Transverse colon (tissue), 4 donors: ENCODE measurements at regions not wholly inside any gene's neighbourhood (a gene's known extent, or its start where the extent isn't known, plus 50 kb on each side); places are given as distances from the start of the nearest gene placed in this dataset.

Experiments
- DNase-seq: peaks from one replicate; pipeline ENCODE4 v3.0.0-alpha.2; 2019
- H3K27ac ChIP-seq, 4 donors: fragments of 200-600 bp; sonication (generic); 2 replicates each; pipeline ENCODE4 v1.5.1; 2016 to 2018; ENCODE audit warnings: inconsistent platforms in 4 of 4
- H3K27me3 ChIP-seq: fragments of 200-600 bp; sonication (generic); 2 replicates; pipeline ENCODE4 v1.5.1; 2017; ENCODE audit warnings: inconsistent platforms
- H3K36me3 ChIP-seq, 4 donors: fragments of 200-600 bp; sonication (generic); 2 replicates each; pipeline ENCODE4 v1.5.1; 2017 to 2019; ENCODE audit warnings: inconsistent platforms in 4 of 4
- H3K4me1 ChIP-seq, 4 donors: fragments of 200-600 bp; sonication (generic); 2 replicates each; pipeline ENCODE4 v1.5.1; 2017 to 2020; ENCODE audit warnings: inconsistent platforms in 4 of 4
- H3K4me3 ChIP-seq, 4 donors: fragments of 200-600 bp; sonication (generic); 1 replicate in 1 of 4; 2 replicates in 3 of 4; pipeline versions ENCODE4 v1.5.1 to v1.6.1; 2017 to 2019; ENCODE audit warnings: inconsistent platforms in 4 of 4
- H3K9me3 ChIP-seq, 2 donors: fragments of 200-600 bp; sonication (generic); 2 replicates each; pipeline ENCODE4 v1.5.1; 2017 to 2019; ENCODE audit warnings: inconsistent platforms in 2 of 2
- EP300 ChIP-seq: sonication (generic); formaldehyde crosslinking; IDR thresholded peaks from one replicate; pipeline ENCODE4 v1.6.1; 2017; ENCODE audit warnings: antibody characterized with exemption, low read depth
- POLR2A ChIP-seq: fragments of 450-650 bp; IDR thresholded peaks from one replicate; pipeline ENCODE4 v1.6.1; 2016; ENCODE audit warnings: antibody characterized with exemption, mild to moderate bottlenecking, moderate library complexity
- POLR2AphosphoS5 ChIP-seq, 3 donors: sonication (generic); formaldehyde crosslinking; IDR thresholded peaks; one replicate each; pipeline ENCODE4 v1.6.1; 2016; ENCODE audit warnings: antibody characterized with exemption in 3 of 3
- WGBS, 2 donors: methylation state at CpG; one replicate each; pipeline ENCODE4 v1.1.5; 2018; ENCODE audit warnings: low coverage in 1 of 2; 5-methylcytosine and 5-hydroxymethylcytosine counted together
- in situ Hi-C, 4 donors: fragments of 200-750 bp; cut with MboI; loops; one replicate each; pipeline versions ENCODE4 v1.15.0 to v1.15.1; 2017; ENCODE audit warnings: low sequenced_read_pairs in 3 of 4, low pct_ligation_motif_present in 1 of 4, low pct_unique_long_range_greater_than_20kb in 1 of 4
- intact Hi-C: fragments of 100-400 bp; cut with DNase I; formaldehyde crosslinking; loops from one replicate; pipeline ENCODE4 v1.15.1; 2023; ENCODE audit warnings: low total_unique reads
- TF ChIP-seq, protein P1 (sequence below), 5 experiments: fragments of 200-600 bp in 3 of 5; fragments of 450-650 bp in 2 of 5; sonication (generic) in 3 of 5; IDR thresholded peaks; 1 replicate in 2 of 5; 2 replicates in 3 of 5; pipeline ENCODE4 v1.5.1; 2016 to 2017; ENCODE audit warnings: antibody characterized with exemption in 5 of 5, inconsistent platforms in 3 of 5, mild to moderate bottlenecking in 2 of 5, moderate library complexity in 1 of 5

DNA sequence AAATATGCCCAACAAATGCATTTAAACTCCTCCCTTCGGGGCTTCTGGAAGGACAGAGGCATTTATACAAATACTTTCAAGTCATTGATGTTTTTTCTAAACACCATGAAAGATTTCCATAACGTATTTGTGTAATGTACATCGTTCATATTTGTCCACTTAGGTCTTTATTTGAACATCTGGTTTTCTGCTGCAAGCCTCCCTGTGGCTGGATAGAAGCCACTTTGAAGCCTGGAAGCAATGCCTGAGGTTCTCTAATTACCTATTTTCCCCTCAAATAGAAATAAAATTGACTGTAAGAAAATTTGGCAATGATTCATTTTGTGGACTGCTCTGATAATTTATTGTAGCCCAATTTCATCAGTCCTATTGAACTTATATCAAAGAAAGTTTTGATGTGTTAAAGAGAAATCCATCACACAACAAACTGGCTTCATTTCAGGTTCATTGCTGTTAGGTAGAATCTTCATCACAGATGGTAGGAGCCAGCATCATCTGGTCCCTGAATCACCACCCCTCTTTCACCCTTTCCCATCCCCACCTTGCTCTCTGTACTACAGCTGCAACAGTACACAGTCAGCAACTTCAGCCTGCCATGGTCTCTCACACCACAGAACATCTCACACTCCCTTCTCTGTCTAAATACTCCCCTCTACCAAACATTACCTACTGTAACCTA is 186.0 kb upstream of the MGMT start:
- H3K27me3 ChIP-seq = no peaks in the 10 kb centered on the region
- no peaks in the 10 kb centered on the region for H3K9me3 ChIP-seq
- 48 to 62% methylated on average over 3 of the region's 3 CpGs for WGBS, 2 donors
- no peaks in the 10 kb centered on the region for H3K36me3 ChIP-seq
- H3K4me1 ChIP-seq = no peaks in the 10 kb centered on the region
- in situ Hi-C loops (no loop called here), intact Hi-C loops (no loop called here)
- H3K27ac ChIP-seq = no peak overlapping the region
- no peak overlapping the region for H3K4me3 ChIP-seq
- DNase-seq = no peak
- TF ChIP-seq POLR2AphosphoS5 (IDR thresholded peaks at IDR 0.05) (no peak), EP300 (no peak), POLR2A (no peak)
- TF ChIP-seq, protein P1, sequence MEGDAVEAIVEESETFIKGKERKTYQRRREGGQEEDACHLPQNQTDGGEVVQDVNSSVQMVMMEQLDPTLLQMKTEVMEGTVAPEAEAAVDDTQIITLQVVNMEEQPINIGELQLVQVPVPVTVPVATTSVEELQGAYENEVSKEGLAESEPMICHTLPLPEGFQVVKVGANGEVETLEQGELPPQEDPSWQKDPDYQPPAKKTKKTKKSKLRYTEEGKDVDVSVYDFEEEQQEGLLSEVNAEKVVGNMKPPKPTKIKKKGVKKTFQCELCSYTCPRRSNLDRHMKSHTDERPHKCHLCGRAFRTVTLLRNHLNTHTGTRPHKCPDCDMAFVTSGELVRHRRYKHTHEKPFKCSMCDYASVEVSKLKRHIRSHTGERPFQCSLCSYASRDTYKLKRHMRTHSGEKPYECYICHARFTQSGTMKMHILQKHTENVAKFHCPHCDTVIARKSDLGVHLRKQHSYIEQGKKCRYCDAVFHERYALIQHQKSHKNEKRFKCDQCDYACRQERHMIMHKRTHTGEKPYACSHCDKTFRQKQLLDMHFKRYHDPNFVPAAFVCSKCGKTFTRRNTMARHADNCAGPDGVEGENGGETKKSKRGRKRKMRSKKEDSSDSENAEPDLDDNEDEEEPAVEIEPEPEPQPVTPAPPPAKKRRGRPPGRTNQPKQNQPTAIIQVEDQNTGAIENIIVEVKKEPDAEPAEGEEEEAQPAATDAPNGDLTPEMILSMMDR (IDR thresholded peaks at IDR 0.05) = no peak

DNA sequence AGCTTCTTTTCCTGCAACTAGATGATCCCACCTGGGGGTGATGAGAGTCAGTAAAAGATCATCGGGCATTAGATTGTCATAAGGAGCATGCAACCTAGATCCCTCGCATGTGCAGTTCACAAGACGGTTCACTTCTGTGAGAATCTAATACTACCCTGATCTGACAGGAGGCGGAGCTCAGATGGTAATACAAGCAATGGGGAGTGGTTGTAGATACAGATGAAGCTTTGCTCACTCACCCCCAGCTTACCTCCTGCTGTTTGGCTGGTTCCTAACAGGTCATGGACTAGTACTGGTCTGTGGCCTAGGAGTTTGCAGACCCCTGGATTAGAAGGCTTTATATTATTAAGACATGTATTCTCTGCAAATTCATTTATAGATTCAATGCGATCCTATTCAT is 181.6 kb upstream of the MGMT start:
- H3K27me3 ChIP-seq = no peaks in the 10 kb centered on the region
- DNase-seq = no peak
- H3K9me3 ChIP-seq = no peaks in the 10 kb centered on the region
- in situ Hi-C loops = no loop called here
- no peak overlapping the region for H3K27ac ChIP-seq
- intact Hi-C loops = no loop called here
- no peaks in the 10 kb centered on the region for H3K4me1 ChIP-seq
- H3K4me3 ChIP-seq = no peak overlapping the region
- no peak for TF ChIP-seq EP300
- TF ChIP-seq, protein P1 (IDR thresholded peaks at IDR 0.05) = no peak
- TF ChIP-seq POLR2A = no peak
- no peak for TF ChIP-seq POLR2AphosphoS5 (IDR thresholded peaks at IDR 0.05)
- 93% methylated on average over 5 of the region's 5 CpGs for WGBS, 2 donors
- no peaks in the 10 kb centered on the region for H3K36me3 ChIP-seq

DNA sequence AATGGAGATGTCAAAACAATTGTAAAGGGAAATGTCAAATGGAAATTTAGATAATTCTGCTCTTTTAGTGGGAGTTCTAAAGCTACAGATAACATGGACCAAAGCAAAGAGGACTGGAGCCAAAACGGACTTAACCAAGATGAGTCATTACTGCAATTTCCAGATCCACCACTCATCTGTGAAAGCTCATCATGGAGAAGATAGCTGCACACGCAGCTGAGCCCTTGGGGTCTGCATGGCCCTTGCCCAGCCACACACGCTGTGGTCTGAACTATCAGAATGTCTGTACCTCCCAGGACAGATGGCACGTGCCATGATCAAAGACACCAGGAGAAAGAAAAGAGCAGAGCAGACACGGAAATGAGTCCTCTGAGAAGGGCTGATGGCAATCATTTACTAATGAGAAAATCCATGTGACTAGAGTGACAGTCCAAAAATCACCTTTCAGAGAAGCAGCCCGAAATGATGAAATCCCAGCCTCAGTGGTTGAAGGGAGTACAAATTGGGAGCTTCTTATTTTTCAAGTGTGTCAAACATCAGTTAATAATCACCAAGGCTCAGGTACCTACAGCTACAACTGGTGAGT is 177.9 kb upstream of the MGMT start:
- no peak overlapping the region for H3K4me3 ChIP-seq
- intact Hi-C loops (no loop called here), in situ Hi-C loops (no loop called here)
- no peak for DNase-seq
- H3K4me1 ChIP-seq = no peaks in the 10 kb centered on the region
- 59 to 71% methylated on average over 3 to 6 of the region's 6 CpGs for WGBS, 2 donors
- H3K9me3 ChIP-seq = no peaks in the 10 kb centered on the region
- H3K27me3 ChIP-seq = no peaks in the 10 kb centered on the region
- TF ChIP-seq EP300 = no peak
- no peaks in the 10 kb centered on the region for H3K36me3 ChIP-seq
- H3K27ac ChIP-seq = no peak overlapping the region

DNA sequence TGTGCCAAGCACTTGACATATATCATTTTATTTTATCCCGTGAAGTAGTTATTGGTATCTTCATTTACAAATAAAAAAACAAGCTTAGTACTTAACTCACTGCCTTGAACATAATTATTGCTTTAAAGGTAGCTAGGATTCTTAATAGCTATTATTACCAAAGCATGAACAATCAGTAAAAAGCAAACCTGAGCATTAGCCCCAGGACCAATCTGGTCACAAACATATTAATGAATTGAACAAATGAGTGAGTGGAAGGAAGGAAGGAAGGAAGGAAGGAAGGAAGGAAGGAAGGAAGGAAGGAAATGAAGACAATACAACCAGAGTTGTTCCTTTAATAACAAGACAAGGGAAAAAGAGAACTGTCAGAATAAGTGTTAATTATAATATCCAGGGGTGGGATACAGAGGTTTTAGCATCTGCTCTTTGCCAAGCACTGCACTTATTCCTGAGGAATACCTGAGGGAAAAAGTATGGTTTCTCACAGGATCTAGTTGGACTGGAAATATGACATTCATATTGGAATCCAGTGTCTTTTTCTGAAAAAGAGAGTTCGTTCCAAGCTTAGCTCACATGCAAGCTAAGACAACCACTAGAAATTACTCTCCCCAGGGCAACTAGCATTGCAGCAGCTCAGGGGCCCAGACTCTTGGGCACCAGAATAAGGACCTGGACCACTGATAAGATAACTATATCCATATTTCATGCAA is 172.9 kb upstream of the MGMT start:
- Histone ChIP-seq H3K27me3 (no peaks in the 10 kb centered on the region), H3K9me3 (no peaks in the 10 kb centered on the region), H3K36me3 (no peaks in the 10 kb centered on the region), H3K4me3 (no peak overlapping the region), H3K4me1 (no peaks in the 10 kb centered on the region), H3K27ac (no peak overlapping the region)
- no peak for DNase-seq
- WGBS, 2 donors = 73 to 77% methylated on average over 1 to 2 of the region's 2 CpGs
- no peak for TF ChIP-seq EP300
- TF ChIP-seq, protein P1 (IDR thresholded peaks at IDR 0.05) = no peak
- TF ChIP-seq POLR2A = no peak
- TF ChIP-seq POLR2AphosphoS5 (IDR thresholded peaks at IDR 0.05) = no peak
- intact Hi-C loops (no loop called here), in situ Hi-C loops (no loop called here)
